ENCODE measurements at regions not wholly inside any gene's neighbourhood (a gene's known extent, or its start where the extent isn't known, plus 50 kb on each side); places are given as distances from the start of the nearest gene placed in this dataset.
"Not testable (repeated sequence)": the region's sequence is repeated elsewhere in the genome, so short reads cannot be mapped to it uniquely, and the experiment has no call there.

- DNase-seq, result peak; percentile 45
Measured at GRCh38 chr1:43039228-43040055, 80.8 kb upstream of the SLC2A1 start.

GRCh38 chr1:43038232-43038935 lies 79.7 kb upstream of the SLC2A1 start:
- no peak for DNase-seq

GRCh38 chr1:43037466-43037865 lies 78.8 kb upstream of the SLC2A1 start:
- no peak for DNase-seq

- DNase-seq, result no peak
Measured at GRCh38 chr1:43036932-43037331, 78.3 kb upstream of the SLC2A1 start.

GRCh38 chr1:43035821-43036741 lies 77.4 kb upstream of the SLC2A1 start:
- no peak for DNase-seq

- no peak for DNase-seq
Measured at GRCh38 chr1:43034778-43035177, 76.1 kb upstream of the SLC2A1 start.

GRCh38 chr1:43034195-43034658 lies 75.6 kb upstream of the SLC2A1 start:
- DNase-seq, result no peak

GRCh38 chr1:43031316-43032203 lies 72.9 kb upstream of the SLC2A1 start:
- DNase-seq, result no peak

GRCh38 chr1:43024905-43025304 lies 66.2 kb upstream of the SLC2A1 start:
- DNase-seq, result no peak

- no peak for DNase-seq
Measured at GRCh38 chr1:43021547-43022474, 63.1 kb upstream of the SLC2A1 start.

GRCh38 chr1:43019226-43019625 lies 60.6 kb upstream of the SLC2A1 start:
- no peak for DNase-seq

GRCh38 chr1:43018121-43018520 lies 59.5 kb upstream of the SLC2A1 start:
- DNase-seq, result no peak

GRCh38 chr1:43015269-43015668 lies 56.6 kb upstream of the SLC2A1 start:
- no peak for DNase-seq

- not testable (repeated sequence) for DNase-seq
Measured at GRCh38 chr1:43014579-43014978, 55.9 kb upstream of the SLC2A1 start.

GRCh38 chr1:43011020-43011419 lies 52.4 kb upstream of the SLC2A1 start:
- DNase-seq, result no peak

GRCh38 chr1:43009274-43009673 lies 50.6 kb upstream of the SLC2A1 start:
- peak; percentile 5 for DNase-seq

GRCh38 chr1:43008115-43009060 lies 49.7 kb upstream of the SLC2A1 start:
- DNase-seq, result no peak

Measured in NCI-H146 (cell line).